ENCODE measurements at regions not wholly inside any gene's neighbourhood (a gene's known extent, or its start where the extent isn't known, plus 50 kb on each side); places are given as distances from the start of the nearest gene placed in this dataset.

- no peak for TF ChIP-seq POLR2A (IDR thresholded peaks at IDR 0.05)
- TF ChIP-seq CTCF (IDR thresholded peaks at IDR 0.05) = no peak
- H3K9me3 ChIP-seq = no peaks in the 10 kb centered on the region
- H3K4me1 ChIP-seq = peaks cover 0 to 7% of the 10 kb centered on the region in 2 donors
- H3K27ac ChIP-seq = peak overlapping the region in 1 of 2 donors; percentile 28
- intact Hi-C loops (cut with DNase I; ENCODE audit: low total_unique reads) = no loop called here
- no peak for DNase-seq
- no peaks in the 10 kb centered on the region for H3K27me3 ChIP-seq
- H3K4me3 ChIP-seq = no peak overlapping the region
- no peaks in the 10 kb centered on the region for H3K36me3 ChIP-seq
Observed at GRCh38 chr10:30111340-30112022, 52.1 kb upstream of the JCAD start.

Data from uterus (tissue), 3 donors.